IPS-15b (cell line): ENCODE measurements at regions not wholly inside any gene's neighbourhood (a gene's known extent, or its start where the extent isn't known, plus 50 kb on each side); places are given as distances from the start of the nearest gene placed in this dataset.

Experiments used
- H3K27me3 ChIP-seq: one replicate; pipeline ENCODE4 v1.6.1; 2013; ENCODE audit warnings: low read length; ENCODE audit not compliant: control insufficient read depth, insufficient read depth
- H3K36me3 ChIP-seq: one replicate; pipeline ENCODE4 v1.6.1; 2013; ENCODE audit warnings: low read length; ENCODE audit not compliant: control insufficient read depth, insufficient read depth
- H3K4me1 ChIP-seq: one replicate; pipeline ENCODE4 v1.6.1; 2013; ENCODE audit warnings: mild to moderate bottlenecking, low read length; ENCODE audit not compliant: control insufficient read depth, insufficient read depth
- H3K4me3 ChIP-seq: one replicate; pipeline ENCODE4 v1.5.1; 2013; ENCODE audit warnings: low read depth, low read length
- H3K9ac ChIP-seq: one replicate; pipeline ENCODE4 v1.6.1; 2013; ENCODE audit warnings: low read depth, mild to moderate bottlenecking, low read length
- H3K9me3 ChIP-seq: one replicate; pipeline ENCODE4 v1.6.1; 2013; ENCODE audit warnings: mild to moderate bottlenecking, low read length; ENCODE audit not compliant: control insufficient read depth, insufficient read depth

DNA sequence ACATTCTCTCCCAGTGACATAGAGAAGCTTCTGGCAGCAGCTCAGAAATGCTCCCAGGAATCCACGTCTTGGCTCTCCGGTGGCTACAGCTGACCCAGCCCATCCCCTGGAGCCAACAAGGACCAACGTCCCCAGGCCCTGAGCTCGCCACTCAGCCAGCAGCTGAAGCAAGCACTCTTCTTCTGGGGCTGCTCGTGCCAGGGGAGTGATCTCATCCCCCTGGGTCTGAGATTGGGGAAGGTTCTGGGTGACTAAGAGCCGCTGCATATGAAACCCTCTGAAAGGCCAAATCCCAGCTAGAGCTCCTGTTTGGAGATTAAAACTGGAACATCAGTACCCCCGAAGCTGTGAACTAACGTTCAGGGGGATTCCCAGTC is 487.9 kb downstream of the NPHP4 start:
- H3K4me3 ChIP-seq: no peak overlapping the region
- no peaks in the 10 kb centered on the region for H3K9me3 ChIP-seq
- no peaks in the 10 kb centered on the region for H3K36me3 ChIP-seq
- no peak overlapping the region for H3K9ac ChIP-seq
- H3K27me3 ChIP-seq: no peaks in the 10 kb centered on the region
- H3K4me1 ChIP-seq: no peaks in the 10 kb centered on the region

DNA sequence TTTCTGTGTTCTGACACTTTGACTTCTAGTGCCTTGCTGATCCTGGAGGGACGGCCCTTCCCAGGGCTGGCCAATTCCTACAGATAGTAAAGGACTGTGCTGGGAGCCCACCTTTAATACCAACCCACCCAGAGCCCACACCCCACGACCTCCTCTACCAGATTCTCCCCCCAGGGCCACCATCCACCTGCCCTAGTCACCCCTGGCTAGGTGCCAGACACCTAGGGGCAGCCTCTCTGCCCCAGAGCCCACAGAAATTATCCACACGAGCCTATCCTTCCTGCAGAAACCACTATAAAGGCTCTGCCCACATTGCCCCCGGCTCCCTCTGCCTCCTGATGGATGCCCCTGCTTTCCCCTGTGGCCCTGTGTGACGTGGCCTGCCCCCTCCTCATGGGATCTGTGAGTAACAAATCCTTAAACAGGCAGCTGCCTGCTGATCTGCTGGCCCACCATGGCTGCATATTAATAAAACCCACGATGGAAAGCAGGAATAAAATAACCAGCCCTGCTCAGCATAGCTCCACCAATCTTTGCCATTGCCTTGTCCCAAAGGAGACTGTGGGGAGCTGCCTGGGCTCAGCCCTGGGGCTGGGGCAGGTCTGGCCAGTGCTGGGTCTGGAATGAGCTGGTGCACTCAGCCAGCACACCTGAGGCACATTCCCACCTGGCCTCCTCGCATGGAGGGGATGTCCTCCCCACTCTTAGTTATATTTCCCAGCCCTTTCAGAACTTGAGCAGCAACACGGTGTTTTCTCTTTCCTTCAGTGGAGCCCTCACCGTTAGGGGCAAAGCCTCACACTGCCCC is 488.5 kb downstream of the NPHP4 start:
- Histone ChIP-seq H3K4me3 (no peak overlapping the region), H3K9ac (no peak overlapping the region), H3K9me3 (no peaks in the 10 kb centered on the region), H3K36me3 (no peaks in the 10 kb centered on the region), H3K27me3 (no peaks in the 10 kb centered on the region), H3K4me1 (no peaks in the 10 kb centered on the region)

DNA sequence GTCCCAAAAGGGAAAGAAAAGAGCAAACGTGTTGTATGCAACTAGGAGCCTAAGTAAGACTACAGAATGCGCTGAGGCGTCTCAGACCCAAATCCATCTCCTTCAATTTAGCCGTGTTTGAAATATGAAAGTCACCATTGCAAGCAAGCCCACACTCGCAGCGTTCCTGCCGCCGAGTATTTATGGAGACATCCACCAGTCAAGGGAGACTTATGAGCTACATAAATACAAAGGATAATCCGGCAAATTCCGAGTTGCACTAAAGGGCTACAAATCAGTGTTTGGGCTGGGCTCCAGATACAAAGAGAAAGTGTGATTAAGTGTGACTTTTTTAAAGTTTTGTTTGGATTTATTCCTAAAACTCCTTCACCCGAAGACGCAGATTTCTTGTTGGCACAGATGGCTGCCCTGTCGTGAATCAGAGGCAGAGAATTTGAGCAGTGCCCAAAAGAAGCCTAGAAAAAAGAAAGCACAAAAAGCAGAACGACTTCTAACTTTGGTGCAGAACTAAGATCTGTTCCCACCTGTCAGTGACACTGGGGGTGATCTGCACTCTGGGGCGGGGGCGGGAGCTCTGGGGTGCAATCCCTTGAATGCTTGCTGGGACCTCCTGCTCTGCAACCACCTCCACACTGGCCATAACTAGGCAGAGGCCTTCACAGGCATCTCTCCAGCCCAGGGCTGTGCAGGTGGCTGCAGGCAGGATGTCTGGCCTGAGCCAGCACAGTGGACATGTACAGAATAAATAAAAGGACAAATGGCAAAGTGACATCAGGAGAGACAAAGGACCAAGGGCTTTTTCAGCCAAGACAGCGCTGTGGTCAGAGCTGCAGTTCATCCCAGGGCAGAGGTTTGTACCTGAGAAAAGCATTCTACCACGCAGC is 489.7 kb downstream of the NPHP4 start:
- Histone ChIP-seq H3K4me3 (no peak overlapping the region), H3K36me3 (no peaks in the 10 kb centered on the region), H3K4me1 (no peaks in the 10 kb centered on the region), H3K9me3 (no peaks in the 10 kb centered on the region), H3K9ac (no peak overlapping the region), H3K27me3 (no peaks in the 10 kb centered on the region)

DNA sequence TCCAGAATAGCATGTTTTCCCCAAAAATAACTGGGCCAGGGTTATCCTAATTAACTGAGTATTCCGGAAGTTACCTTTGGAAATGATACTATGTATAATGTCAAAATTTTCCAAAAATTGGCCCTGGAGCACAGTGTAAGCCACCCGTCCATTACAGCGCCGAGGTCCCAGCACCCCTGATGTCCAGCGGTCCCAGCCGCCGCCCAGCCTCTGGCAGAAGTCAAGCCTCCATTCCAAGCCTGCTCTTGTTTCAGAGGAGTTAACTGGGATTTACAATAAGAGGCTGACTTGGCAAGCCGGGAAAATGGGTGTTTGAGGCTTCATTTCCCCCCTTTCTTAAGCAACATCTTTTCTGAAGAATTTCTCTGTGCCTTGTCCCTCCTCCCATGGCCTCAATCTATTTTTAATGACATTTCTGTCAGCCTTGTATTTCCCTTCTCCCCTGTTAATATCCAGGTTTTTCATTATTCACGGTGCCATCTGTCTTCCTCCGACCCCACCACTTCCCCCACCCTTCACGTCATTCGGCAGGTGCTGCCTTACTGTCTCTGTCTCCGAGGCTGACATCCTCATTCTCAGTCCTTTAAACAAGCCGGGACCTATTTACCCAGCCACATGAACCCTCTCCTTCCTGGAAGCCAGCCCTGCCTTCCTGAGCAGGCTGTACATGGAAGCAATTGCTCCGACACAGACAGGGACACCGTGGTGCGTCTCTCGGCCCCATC is 490.9 kb downstream of the NPHP4 start:
- Histone ChIP-seq H3K9me3 (no peaks in the 10 kb centered on the region), H3K27me3 (no peaks in the 10 kb centered on the region), H3K36me3 (no peaks in the 10 kb centered on the region)

DNA sequence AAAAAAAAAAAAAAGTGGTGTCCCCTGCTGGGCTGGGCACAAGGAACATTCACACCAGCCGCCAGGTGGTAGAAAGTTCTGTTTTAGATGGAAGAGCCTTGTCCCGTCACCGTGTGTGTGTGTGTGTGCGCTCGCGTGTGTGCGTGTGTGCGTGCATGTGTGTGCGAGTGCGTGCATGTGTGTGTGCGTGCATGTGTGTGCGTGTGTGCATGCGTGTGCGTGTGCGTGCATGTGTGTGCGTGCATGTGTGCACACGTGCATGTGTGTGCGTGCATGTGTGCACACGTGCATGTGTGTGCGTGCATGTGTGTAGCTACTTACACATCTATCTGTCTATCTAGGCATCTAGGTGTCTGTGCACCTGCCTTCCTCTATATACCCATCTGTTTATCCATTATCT is 491.7 kb downstream of the NPHP4 start:
- Histone ChIP-seq H3K4me3 (no peak overlapping the region), H3K36me3 (no peaks in the 10 kb centered on the region), H3K27me3 (no peaks in the 10 kb centered on the region), H3K4me1 (no peaks in the 10 kb centered on the region), H3K9me3 (no peaks in the 10 kb centered on the region), H3K9ac (no peak overlapping the region)

More for the DNA sequence above, 490.9 kb downstream of the NPHP4 start:
- Histone ChIP-seq H3K4me3 (no peak overlapping the region), H3K4me1 (no peaks in the 10 kb centered on the region), H3K9ac (no peak overlapping the region)

DNA sequence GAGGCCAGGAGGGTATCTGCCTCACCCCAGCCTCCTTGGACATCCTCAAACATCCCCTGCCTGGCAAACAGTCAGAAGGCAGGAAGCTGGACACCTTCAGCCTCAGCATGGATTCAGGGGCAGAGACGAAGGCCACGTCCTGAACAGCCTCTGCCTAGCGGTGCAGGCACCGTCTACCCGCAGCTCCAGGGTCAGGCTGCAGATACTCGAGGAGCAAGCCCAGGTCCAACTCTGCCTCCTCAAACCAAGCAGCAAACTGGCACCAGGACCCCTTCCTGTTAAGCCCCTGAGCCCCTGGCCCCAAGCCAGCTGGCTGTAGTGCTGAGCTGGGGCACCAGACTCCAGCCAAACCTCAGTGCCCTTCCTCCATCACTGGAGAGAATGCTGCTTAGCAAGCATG is 494.7 kb downstream of the NPHP4 start:
- Histone ChIP-seq H3K9me3 (no peaks in the 10 kb centered on the region), H3K36me3 (no peaks in the 10 kb centered on the region), H3K9ac (no peak overlapping the region), H3K27me3 (no peaks in the 10 kb centered on the region), H3K4me3 (no peak overlapping the region), H3K4me1 (no peaks in the 10 kb centered on the region)

DNA sequence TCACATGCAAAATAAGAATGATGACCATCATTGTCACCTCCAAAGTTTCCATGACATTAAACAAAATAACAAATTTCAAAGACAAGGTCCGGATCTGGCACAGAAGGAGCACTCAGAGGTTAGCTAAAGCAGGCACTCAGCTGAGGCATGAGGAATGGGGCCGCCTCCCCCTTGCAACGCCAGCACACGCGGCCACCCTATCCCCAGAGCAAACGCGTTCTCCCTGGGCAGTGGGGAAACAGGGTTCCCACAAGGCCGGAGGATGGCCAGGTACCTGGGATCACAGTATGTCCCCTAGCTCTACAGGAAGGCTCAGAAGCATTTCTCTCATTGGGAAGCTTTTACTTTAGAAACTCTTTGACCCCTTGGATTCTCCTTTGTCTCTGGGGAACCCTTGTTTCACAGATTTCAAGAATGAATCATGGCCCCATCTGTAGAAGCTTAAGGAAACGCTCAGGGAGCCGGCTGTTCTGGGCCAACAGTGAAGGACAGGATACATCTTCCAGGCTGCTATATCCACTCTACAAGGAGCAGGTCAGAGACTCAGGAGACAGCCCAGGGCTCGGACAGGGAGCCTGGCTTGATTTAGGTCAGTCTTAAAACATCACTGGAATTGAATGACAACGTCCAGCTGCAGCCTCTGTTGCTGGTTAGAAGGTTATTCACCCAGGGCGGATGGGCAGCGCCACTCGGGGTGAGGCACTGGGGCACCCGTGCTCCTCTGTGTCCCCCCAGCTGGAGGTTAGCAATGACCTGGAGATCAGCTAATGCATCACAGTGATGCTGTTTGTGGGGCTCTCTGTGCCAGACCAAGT is 496.4 kb downstream of the NPHP4 start:
- no peaks in the 10 kb centered on the region for H3K4me1 ChIP-seq
- H3K27me3 ChIP-seq: no peaks in the 10 kb centered on the region
- H3K4me3 ChIP-seq: no peak overlapping the region
- no peak overlapping the region for H3K9ac ChIP-seq
- no peaks in the 10 kb centered on the region for H3K9me3 ChIP-seq
- no peaks in the 10 kb centered on the region for H3K36me3 ChIP-seq

DNA sequence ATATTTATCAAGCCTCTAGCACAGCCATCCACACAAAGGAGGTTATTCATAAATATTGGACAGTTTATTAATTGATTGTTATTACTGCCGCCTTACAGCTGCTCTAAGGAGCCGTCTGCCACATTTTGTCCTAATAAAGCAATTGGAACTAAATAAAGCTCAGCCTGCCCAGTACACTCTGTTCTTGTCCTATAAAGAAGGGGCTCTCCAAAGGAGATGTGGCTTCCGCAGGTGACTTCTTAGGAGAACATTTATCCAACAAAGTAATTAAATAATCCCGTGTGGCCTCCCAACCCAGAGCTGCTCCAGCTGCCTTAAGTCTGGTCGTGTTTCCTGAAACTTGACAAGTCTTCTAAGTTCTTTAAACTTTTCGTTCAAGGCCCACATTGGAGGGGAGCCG is 497.7 kb downstream of the NPHP4 start:
- H3K4me1 ChIP-seq: no peaks in the 10 kb centered on the region
- no peaks in the 10 kb centered on the region for H3K36me3 ChIP-seq
- H3K27me3 ChIP-seq: no peaks in the 10 kb centered on the region
- no peak overlapping the region for H3K9ac ChIP-seq
- H3K9me3 ChIP-seq: no peaks in the 10 kb centered on the region
- H3K4me3 ChIP-seq: no peak overlapping the region

DNA sequence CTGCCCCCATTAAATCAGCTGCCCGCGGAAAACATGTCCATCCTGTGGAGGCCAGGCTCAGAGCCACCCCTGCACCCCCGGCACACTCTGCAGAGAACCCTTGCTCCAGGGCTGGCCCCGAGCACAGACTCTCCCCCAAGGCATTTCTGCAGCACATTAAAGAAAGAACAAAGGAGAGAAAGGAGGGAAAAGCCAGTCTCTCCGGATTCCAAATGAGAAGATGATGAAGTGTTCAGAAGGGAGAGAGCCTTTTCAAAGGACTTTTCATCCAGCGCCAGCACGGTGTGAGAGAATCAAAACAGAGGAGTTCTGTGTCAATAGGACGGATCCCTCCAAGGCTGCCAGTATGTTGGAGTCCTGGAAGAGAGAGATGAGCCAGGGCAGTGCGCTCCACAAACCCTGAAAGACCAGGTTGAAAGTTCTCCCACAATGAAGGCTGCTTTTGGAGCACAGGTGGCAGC is 498.3 kb downstream of the NPHP4 start:
- Histone ChIP-seq H3K27me3 (no peaks in the 10 kb centered on the region), H3K4me1 (no peaks in the 10 kb centered on the region), H3K4me3 (no peak overlapping the region), H3K36me3 (no peaks in the 10 kb centered on the region), H3K9ac (no peak overlapping the region), H3K9me3 (no peaks in the 10 kb centered on the region)

DNA sequence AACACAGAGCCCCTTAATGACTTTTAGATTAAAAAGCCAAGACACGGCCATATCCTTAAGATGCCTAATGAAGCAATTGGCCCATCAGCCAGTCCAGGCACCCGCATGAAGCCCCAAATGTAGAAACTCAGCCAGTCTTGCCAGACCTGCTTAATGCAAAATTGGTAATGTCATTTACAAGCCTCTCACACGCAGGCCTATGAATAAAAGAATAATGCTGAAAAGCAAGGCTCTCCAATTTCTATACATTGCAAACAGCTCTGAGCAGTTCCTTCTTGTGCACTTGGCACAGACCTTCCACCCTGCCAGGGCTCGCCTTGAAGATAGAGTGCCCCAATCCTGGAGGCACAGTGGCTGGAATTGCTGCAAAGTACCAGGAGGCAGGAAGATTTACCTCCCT is 498.9 kb downstream of the NPHP4 start:
- Histone ChIP-seq H3K4me3 (no peak overlapping the region), H3K4me1 (no peaks in the 10 kb centered on the region), H3K9ac (no peak overlapping the region), H3K27me3 (no peaks in the 10 kb centered on the region), H3K36me3 (no peaks in the 10 kb centered on the region), H3K9me3 (no peaks in the 10 kb centered on the region)

DNA sequence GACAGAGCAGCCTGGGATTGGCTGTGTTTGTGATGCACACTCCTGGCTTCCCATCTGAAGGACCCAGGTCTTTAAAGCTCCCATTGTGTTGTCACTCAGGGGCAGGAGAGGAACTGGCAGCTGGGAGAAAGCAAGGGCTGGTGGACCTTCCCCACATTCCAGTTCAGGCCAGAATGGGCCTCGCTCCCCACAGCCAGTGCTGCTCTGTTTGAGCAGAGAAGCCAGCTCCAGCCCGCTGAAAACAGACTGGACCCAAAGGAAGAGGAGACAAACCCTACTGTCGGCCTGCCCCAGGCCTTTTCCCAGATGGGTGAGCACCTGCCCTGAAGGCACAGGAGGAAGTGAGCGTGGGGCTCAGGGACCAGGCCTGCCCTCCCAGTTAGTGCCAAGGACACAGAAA is 499.4 kb downstream of the NPHP4 start:
- no peaks in the 10 kb centered on the region for H3K36me3 ChIP-seq
- no peak overlapping the region for H3K4me3 ChIP-seq
- H3K9ac ChIP-seq: no peak overlapping the region
- no peaks in the 10 kb centered on the region for H3K27me3 ChIP-seq
- no peaks in the 10 kb centered on the region for H3K4me1 ChIP-seq
- H3K9me3 ChIP-seq: no peaks in the 10 kb centered on the region
